SK-N-SH (cell line): ENCODE measurements at regions not wholly inside any gene's neighbourhood (a gene's known extent, or its start where the extent isn't known, plus 50 kb on each side); places are given as distances from the start of the nearest gene placed in this dataset.
"Not testable (repeated sequence)": the region's sequence is repeated elsewhere in the genome, so short reads cannot be mapped to it uniquely, and the experiment has no call there.

Experiments
- CTCF ChIA-PET: fragments of 300-600, 350-600 bp; formaldehyde crosslinking; extraction: SDS; loops from one replicate; lab custom pipeline; 2021; lab: Yijun Ruan, JAX
- POLR2A ChIA-PET: fragments of 350-600 bp; sonication (Branson Sonifier 250); formaldehyde crosslinking; extraction: SDS; loops from one replicate; lab custom pipeline; 2020; ENCODE audit warnings: antibody characterized with exemption, inconsistent platforms; lab: Yijun Ruan, JAX
- DNase-seq: peaks from one replicate; pipeline ENCODE4 v3.0.0; 2012
- H2AFZ ChIP-seq: fragments of 200-600 bp; sonication (generic); 2 replicates; pipeline ENCODE4 v1.8.1; 2016; ENCODE audit warnings: antibody characterized with exemption, mild to moderate bottlenecking, low read depth
- H3F3A ChIP-seq: fragments of 200-600 bp; sonication (generic); replicated peaks from 2 replicates; pipeline ENCODE3; 2016; ENCODE audit warnings: antibody characterized with exemption, mild to moderate bottlenecking; ENCODE audit not compliant: insufficient read depth
- H3K27ac ChIP-seq, 2 experiments: fragments of 200-500 bp in 1 of 2; fragments of 200-600 bp in 1 of 2; sonication (Bioruptor generic) in 1 of 2; sonication (generic), shearing (Covaris generic) in 1 of 2; 2 replicates each; pipeline versions ENCODE4 v1.5.1 to v1.6.1; 2014 to 2016; ENCODE audit warnings: low read depth in 2 of 2, inconsistent platforms in 1 of 2, low read length in 1 of 2, mild to moderate bottlenecking in 1 of 2, mixed read lengths in 1 of 2
- H3K27me3 ChIP-seq: fragments of 200-600 bp; sonication (generic), shearing (Covaris generic); 2 replicates; pipeline ENCODE4 v1.6.1; 2016; ENCODE audit warnings: mixed run types; ENCODE audit not compliant: insufficient read depth
- H3K36me3 ChIP-seq, 2 experiments: fragments of 200-500 bp in 1 of 2; fragments of 200-600 bp in 1 of 2; sonication (Bioruptor generic) in 1 of 2; sonication (generic) in 1 of 2; replicated peaks in 1 of 2; 2 replicates each; pipeline versions ENCODE3 to v1.5.1; 2014 to 2016; ENCODE audit warnings: low read length in 1 of 2, mild to moderate bottlenecking in 1 of 2; ENCODE audit not compliant: insufficient read depth in 2 of 2, control insufficient read depth in 1 of 2
- H3K4me1 ChIP-seq, 2 experiments: fragments of 200-500 bp in 1 of 2; fragments of 200-600 bp in 1 of 2; sonication (Bioruptor generic) in 1 of 2; sonication (generic), shearing (Covaris generic) in 1 of 2; 2 replicates each; pipeline versions ENCODE4 v1.5.1 to v1.6.1; 2014 to 2016; ENCODE audit warnings: low read depth in 1 of 2, low read length in 1 of 2, mixed run types in 1 of 2; ENCODE audit not compliant: insufficient read depth in 2 of 2, control insufficient read depth in 1 of 2
- H3K4me2 ChIP-seq: fragments of 200-600 bp; sonication (generic), shearing (Covaris generic); 2 replicates; pipeline ENCODE4 v1.6.1; 2017; ENCODE audit warnings: mixed run types
- H3K4me3 ChIP-seq, 2 experiments: fragments of 200-500 bp in 1 of 2; fragments of 200-600 bp in 1 of 2; sonication (Bioruptor generic) in 1 of 2; sonication (generic), shearing (Covaris generic) in 1 of 2; 2 replicates each; pipeline versions ENCODE4 v1.5.1 to v1.8.1; 2014 to 2016; ENCODE audit warnings: low read depth in 2 of 2, inconsistent platforms in 1 of 2, low read length in 1 of 2, mild to moderate bottlenecking in 1 of 2, mixed read lengths in 1 of 2, moderate library complexity in 1 of 2
- H3K79me2 ChIP-seq: fragments of 200-600 bp; sonication (generic); 2 replicates; pipeline ENCODE4 v1.8.1; 2017; ENCODE audit warnings: mild to moderate bottlenecking; ENCODE audit not compliant: insufficient read depth
- H3K9ac ChIP-seq: fragments of 200-600 bp; sonication (generic); 2 replicates; pipeline ENCODE4 v1.6.1; 2017; ENCODE audit warnings: mixed run types
- H3K9me2 ChIP-seq: fragments of 200-600 bp; sonication (generic); 2 replicates; pipeline ENCODE4 v1.6.1; 2017; ENCODE audit warnings: mixed run types
- H3K9me3 ChIP-seq: fragments of 200-600 bp; sonication (generic); 2 replicates; pipeline ENCODE4 v1.6.1; 2017; ENCODE audit warnings: mixed run types, mild to moderate bottlenecking, moderate library complexity
- H4K20me1 ChIP-seq: fragments of 200-600 bp; sonication (generic); 2 replicates; pipeline ENCODE4 v1.6.1; 2017; ENCODE audit warnings: mild to moderate bottlenecking, mixed run types; ENCODE audit not compliant: insufficient read depth
- CHD2 ChIP-seq: fragments of 150-350 bp; IDR thresholded peaks from 2 replicates; pipeline ENCODE4 v1.6.1; 2018; ENCODE audit warnings: low read length; ENCODE audit not compliant: partially characterized antibody
- CTCF ChIP-seq: fragments of 200-600 bp; sonication (generic); IDR thresholded peaks from 2 replicates; pipeline ENCODE4 v1.6.1; 2017; ENCODE audit warnings: antibody characterized with exemption, mild to moderate bottlenecking, moderate library complexity
- EZH2phosphoT487 ChIP-seq: fragments of 200-600 bp; sonication (generic); IDR thresholded peaks from 2 replicates; pipeline ENCODE4 v1.6.1; 2017; ENCODE audit warnings: low read depth, mixed run types, mild to moderate bottlenecking, antibody characterized with exemption, moderate library complexity, borderline replicate concordance
- GATA2 ChIP-seq: sonication (generic); formaldehyde crosslinking; IDR thresholded peaks from 2 replicates; pipeline ENCODE4 v1.5.0; 2020; ENCODE audit warnings: mild to moderate bottlenecking, missing genetic modification reagents
- MAX ChIP-seq: IDR thresholded peaks from 2 replicates; pipeline ENCODE4 v1.4.0; 2012; ENCODE audit warnings: low read depth
- RCOR1 ChIP-seq: fragments of 150-350 bp; IDR thresholded peaks from 2 replicates; pipeline ENCODE4 v1.6.1; 2017; ENCODE audit warnings: antibody characterized with exemption, low read length
- TCF12 ChIP-seq: IDR thresholded peaks from 2 replicates; pipeline ENCODE4 v1.4.0; 2012
- WGBS: methylation state at CpG from one replicate; pipeline ENCODE4 v1.1.6; 2017; ENCODE audit warnings: low lambda C conversion rate; 5-methylcytosine and 5-hydroxymethylcytosine counted together
- TF ChIP-seq, protein P1 (sequence below): IDR thresholded peaks from 2 replicates; pipeline ENCODE4; 2012
- TF ChIP-seq, protein P2 (sequence below): IDR thresholded peaks from 2 replicates; pipeline ENCODE4 v1.4.0; 2012; ENCODE audit warnings: low read depth, borderline replicate concordance

GRCh38 chr13:90511903-90512302 lies 835.6 kb upstream of the MIR17HG start:
- TF ChIP-seq, protein P1, sequence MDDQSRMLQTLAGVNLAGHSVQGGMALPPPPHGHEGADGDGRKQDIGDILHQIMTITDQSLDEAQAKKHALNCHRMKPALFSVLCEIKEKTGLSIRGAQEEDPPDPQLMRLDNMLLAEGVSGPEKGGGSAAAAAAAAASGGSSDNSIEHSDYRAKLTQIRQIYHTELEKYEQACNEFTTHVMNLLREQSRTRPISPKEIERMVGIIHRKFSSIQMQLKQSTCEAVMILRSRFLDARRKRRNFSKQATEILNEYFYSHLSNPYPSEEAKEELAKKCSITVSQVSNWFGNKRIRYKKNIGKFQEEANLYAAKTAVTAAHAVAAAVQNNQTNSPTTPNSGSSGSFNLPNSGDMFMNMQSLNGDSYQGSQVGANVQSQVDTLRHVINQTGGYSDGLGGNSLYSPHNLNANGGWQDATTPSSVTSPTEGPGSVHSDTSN, result no peak
- TF ChIP-seq CHD2 (no peak), EZH2phosphoT487 (no peak), GATA2 (no peak), RCOR1 (no peak), TCF12 (no peak), MAX (no peak), CTCF (no peak)
- TF ChIP-seq, protein P2, sequence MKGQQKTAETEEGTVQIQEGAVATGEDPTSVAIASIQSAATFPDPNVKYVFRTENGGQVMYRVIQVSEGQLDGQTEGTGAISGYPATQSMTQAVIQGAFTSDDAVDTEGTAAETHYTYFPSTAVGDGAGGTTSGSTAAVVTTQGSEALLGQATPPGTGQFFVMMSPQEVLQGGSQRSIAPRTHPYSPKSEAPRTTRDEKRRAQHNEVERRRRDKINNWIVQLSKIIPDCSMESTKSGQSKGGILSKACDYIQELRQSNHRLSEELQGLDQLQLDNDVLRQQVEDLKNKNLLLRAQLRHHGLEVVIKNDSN, result no peak
- TF ChIP-seq, all 33 proteins: peak for 0
- H2AFZ ChIP-seq, result no peak overlapping the region
- no peaks in the 10 kb centered on the region for H3K9me3 ChIP-seq
- H3K79me2 ChIP-seq, result no peaks in the 10 kb centered on the region
- no peaks in the 10 kb centered on the region for H3K4me1 ChIP-seq
- H3K9me2 ChIP-seq, result no peaks in the 10 kb centered on the region
- H3K4me3 ChIP-seq, result no peak overlapping the region
- no peak overlapping the region for H3K9ac ChIP-seq
- H3K27me3 ChIP-seq, result no peaks in the 10 kb centered on the region
- POLR2A ChIA-PET, result no interaction called here
- H3K27ac ChIP-seq, result no peak overlapping the region
- no peak for DNase-seq
- 42% methylated on average over 2 of the region's 2 CpGs for WGBS
- H3K36me3 ChIP-seq, result no peaks in the 10 kb centered on the region
- no peaks in the 10 kb centered on the region for H4K20me1 ChIP-seq
- H3K4me2 ChIP-seq, result no peak overlapping the region
- CTCF ChIA-PET, result interaction anchor here (0.6 kb wide), 1 partner anchor 503 kb away, joined by 3 read pairs; no protein-coding TSS in a partner anchor
- no peaks in the 10 kb centered on the region for H3F3A ChIP-seq

GRCh38 chr13:90514712-90515111 lies 832.8 kb upstream of the MIR17HG start:
- H3K4me1 ChIP-seq, H4K20me1 ChIP-seq, H3K27me3 ChIP-seq, H3K9me3 ChIP-seq, CTCF ChIA-PET, H3K27ac ChIP-seq, H3K4me2 ChIP-seq, H3K36me3 ChIP-seq, H3K4me3 ChIP-seq, H3K79me2 ChIP-seq, H3F3A ChIP-seq, POLR2A ChIA-PET, H2AFZ ChIP-seq, H3K9me2 ChIP-seq, H3K9ac ChIP-seq, DNase-seq: not testable (repeated sequence)
- WGBS, result 86% methylated on average over 12 of the region's 12 CpGs
